PFSK-1 (cell line): ENCODE measurements at regions not wholly inside any gene's neighbourhood (a gene's known extent, or its start where the extent isn't known, plus 50 kb on each side); places are given as distances from the start of the nearest gene placed in this dataset.

Source experiments
- FOXP2 ChIP-seq: optimal IDR thresholded peaks from 2 replicates; pipeline ENCODE3; 2011; ENCODE audit warnings: borderline replicate concordance, control low read depth, inconsistent platforms; ENCODE audit not compliant: insufficient read depth; ENCODE audit errors: extremely low read length, extremely low read depth
- POLR2AphosphoS5 ChIP-seq: IDR thresholded peaks from 2 replicates; pipeline ENCODE4 v1.6.1; 2012; ENCODE audit warnings: low read depth, mild to moderate bottlenecking, control low read depth, low read length, moderate library complexity
- SIN3A ChIP-seq: IDR thresholded peaks from 2 replicates; pipeline ENCODE4 v1.6.1; 2012; ENCODE audit warnings: mild to moderate bottlenecking, low read length, moderate library complexity, borderline replicate concordance; ENCODE audit not compliant: insufficient read depth
- TAF1 ChIP-seq: IDR thresholded peaks from 2 replicates; pipeline ENCODE4 v1.6.1; 2012; ENCODE audit warnings: low read length, control low read depth, borderline replicate concordance; ENCODE audit not compliant: insufficient read depth
- TF ChIP-seq, protein P1 (sequence below), 2 experiments: IDR thresholded peaks; 2 replicates each; pipeline versions ENCODE4 v1.6.1 to v1.8.0; 2011 to 2012; ENCODE audit warnings: low read depth in 2 of 2, low read length in 2 of 2, control low read depth in 1 of 2, inconsistent platforms in 1 of 2, mild to moderate bottlenecking in 1 of 2, moderate library complexity in 1 of 2; ENCODE audit not compliant: insufficient read depth in 1 of 2

DNA sequence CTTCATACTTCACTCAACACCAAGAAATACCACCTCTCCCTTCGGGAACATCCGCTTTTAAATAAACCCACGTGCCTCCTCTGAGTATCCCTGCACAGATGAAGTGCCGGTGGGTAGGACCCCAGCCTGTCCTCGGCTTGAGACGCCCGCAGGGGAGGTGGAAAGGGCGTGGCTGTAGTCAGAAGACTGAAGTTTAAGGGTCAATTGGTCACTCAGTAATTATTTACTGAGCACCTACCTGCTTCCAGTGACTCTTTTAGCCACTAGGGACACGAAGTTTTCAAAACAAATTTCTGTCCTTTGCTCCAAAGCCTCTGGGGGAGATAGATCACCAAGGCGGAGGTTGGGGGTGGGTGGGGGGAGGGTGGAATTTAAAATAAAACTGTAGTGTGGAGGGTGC, 309.4 kb downstream of the VRK1 start:
- TF ChIP-seq TAF1 (no peak), POLR2AphosphoS5 (no peak), FOXP2 (no peak), SIN3A (no peak)
- TF ChIP-seq, protein P1, sequence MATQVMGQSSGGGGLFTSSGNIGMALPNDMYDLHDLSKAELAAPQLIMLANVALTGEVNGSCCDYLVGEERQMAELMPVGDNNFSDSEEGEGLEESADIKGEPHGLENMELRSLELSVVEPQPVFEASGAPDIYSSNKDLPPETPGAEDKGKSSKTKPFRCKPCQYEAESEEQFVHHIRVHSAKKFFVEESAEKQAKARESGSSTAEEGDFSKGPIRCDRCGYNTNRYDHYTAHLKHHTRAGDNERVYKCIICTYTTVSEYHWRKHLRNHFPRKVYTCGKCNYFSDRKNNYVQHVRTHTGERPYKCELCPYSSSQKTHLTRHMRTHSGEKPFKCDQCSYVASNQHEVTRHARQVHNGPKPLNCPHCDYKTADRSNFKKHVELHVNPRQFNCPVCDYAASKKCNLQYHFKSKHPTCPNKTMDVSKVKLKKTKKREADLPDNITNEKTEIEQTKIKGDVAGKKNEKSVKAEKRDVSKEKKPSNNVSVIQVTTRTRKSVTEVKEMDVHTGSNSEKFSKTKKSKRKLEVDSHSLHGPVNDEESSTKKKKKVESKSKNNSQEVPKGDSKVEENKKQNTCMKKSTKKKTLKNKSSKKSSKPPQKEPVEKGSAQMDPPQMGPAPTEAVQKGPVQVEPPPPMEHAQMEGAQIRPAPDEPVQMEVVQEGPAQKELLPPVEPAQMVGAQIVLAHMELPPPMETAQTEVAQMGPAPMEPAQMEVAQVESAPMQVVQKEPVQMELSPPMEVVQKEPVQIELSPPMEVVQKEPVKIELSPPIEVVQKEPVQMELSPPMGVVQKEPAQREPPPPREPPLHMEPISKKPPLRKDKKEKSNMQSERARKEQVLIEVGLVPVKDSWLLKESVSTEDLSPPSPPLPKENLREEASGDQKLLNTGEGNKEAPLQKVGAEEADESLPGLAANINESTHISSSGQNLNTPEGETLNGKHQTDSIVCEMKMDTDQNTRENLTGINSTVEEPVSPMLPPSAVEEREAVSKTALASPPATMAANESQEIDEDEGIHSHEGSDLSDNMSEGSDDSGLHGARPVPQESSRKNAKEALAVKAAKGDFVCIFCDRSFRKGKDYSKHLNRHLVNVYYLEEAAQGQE (IDR thresholded peaks at IDR 0.05; ENCODE audit: insufficient read depth in 1 of 2, low read depth in 2 of 2, low read length in 2 of 2), result no peak

DNA sequence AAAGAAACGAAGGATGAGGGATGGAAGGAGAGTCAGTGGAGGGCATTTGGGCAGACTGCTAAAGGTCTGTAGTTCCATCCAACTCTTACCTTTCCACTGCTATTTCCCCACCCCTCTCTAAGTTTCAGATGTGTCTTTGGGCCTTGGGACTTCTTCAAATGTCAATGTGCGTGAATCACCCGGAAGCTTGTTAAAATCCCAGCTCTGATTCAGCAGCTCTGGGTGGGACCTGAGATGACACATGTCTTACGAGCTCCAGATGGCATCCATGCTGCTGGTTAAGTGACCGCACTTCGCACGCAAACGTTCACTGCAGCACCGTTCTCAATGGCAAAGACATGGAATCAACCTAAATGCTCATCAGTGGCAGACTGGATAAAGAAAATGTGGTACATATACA, 309.9 kb downstream of the VRK1 start:
- TF ChIP-seq POLR2AphosphoS5 (no peak), TAF1 (no peak), FOXP2 (no peak)
- TF ChIP-seq, protein P1 (IDR thresholded peaks at IDR 0.05; ENCODE audit: insufficient read depth in 1 of 2, low read depth in 2 of 2, low read length in 2 of 2), result no peak

DNA sequence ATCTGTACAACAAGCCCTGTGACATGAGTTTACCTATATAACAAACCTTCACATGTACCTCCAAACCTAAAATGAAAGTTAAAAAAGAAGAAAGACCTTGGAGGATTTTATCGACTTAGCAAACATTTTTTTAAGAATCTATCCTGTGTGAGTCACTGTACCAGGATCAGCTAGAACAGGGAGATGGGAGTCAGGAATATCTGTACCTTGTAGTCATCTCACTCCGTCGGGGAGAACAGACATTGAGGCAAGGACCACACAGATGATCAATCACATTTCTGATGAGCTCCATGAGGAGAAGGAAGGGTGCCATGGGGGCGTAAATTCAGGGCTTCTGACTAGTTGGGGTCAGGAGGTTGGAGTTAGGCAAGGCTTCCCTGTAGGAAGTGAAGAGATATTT, 310.6 kb downstream of the VRK1 start:
- TF ChIP-seq SIN3A (no peak), FOXP2 (no peak), TAF1 (no peak), POLR2AphosphoS5 (no peak)
- TF ChIP-seq, protein P1 (IDR thresholded peaks at IDR 0.05; ENCODE audit: insufficient read depth in 1 of 2, low read depth in 2 of 2, low read length in 2 of 2), result no peak

DNA sequence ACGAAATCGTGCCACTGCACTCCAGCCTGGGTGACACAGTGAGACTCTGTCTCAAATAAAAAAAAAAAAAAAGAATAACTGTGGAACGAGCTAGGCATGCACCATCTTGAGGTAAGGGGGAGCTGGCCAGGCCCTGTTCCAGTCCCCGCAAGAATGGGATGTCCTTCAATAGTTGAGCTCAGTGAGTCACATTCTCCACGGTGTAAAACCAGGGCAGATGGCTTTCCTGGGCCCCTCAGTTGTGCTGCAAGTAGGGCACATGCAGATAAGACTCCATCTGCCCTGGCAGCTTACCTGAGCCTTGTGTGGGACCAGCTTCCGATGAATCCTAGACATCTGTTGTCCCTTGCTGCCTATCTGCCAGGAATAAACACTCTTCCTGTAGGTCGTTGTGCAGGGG, 312.1 kb downstream of the VRK1 start:
- TF ChIP-seq SIN3A, result no peak
- TF ChIP-seq, protein P1 (IDR thresholded peaks at IDR 0.05; ENCODE audit: insufficient read depth in 1 of 2, low read depth in 2 of 2, low read length in 2 of 2), result no peak
- TF ChIP-seq FOXP2, result no peak
- TF ChIP-seq TAF1, result no peak
- TF ChIP-seq POLR2AphosphoS5, result no peak

DNA sequence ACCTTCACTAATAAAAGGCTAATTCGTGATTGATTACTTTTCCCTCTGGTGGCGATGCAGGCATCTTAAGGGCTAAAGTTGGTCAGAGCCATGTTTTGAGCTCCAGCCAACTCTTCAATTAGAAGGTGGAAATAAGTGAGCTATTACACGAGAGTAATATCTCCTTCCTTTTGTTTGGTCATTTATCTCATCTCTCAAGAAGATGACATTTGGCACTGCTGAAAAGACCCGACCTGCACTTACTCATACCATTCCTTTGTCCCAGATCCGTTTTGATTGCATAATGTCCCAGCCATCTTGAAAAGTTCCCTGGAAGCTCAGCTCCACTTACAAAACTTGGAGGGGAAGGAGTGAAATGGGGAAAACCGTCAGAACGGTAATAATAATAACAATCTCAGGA, 316.2 kb downstream of the VRK1 start:
- no peak for TF ChIP-seq SIN3A
- no peak for TF ChIP-seq TAF1
- TF ChIP-seq FOXP2, result no peak
- TF ChIP-seq, protein P1 (IDR thresholded peaks at IDR 0.05; ENCODE audit: insufficient read depth in 1 of 2, low read depth in 2 of 2, low read length in 2 of 2), result no peak
- no peak for TF ChIP-seq POLR2AphosphoS5
